ENCODE measurements at regions not wholly inside any gene's neighbourhood (a gene's known extent, or its start where the extent isn't known, plus 50 kb on each side); places are given as distances from the start of the nearest gene placed in this dataset.

DNA sequence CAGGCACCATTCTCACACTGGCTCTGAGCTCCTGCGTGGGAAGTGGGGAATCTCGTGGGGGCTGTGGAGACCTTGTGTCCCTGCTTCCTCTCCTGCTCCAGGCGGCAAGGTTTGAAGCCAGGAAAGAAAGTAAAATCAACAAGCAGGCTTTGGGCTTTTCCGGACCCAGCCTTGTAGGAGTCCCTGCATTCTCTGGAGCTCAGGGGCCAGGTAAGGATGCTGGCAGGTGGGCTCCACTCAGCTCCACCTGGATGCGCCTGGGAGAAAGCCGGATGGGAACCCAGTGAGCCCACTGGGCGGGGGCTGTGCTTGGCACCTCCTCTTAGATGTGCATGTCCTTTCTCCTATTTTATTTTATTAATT is 362.5 kb downstream of the SEC14L1 start:
- Histone ChIP-seq H3K4me1 (no peaks in the 10 kb centered on the region), H3K27me3 (no peaks in the 10 kb centered on the region), H3K36me3 (peaks cover 12 to 32% (median 24%) of the 10 kb centered on the region in 4 donors), H3K4me3 (no peak overlapping the region), H3K9me3 (no peaks in the 10 kb centered on the region), H3K27ac (replicated peaks in 1 of 4) (no peak overlapping the region)
- 97% methylated on average over 7 of the region's 7 CpGs for WGBS
- TF ChIP-seq EP300 (IDR thresholded peaks at IDR 0.05): no peak
- DNase-seq (ENCODE audit: extremely low spot score): no peak
- intact Hi-C loops (cut with DNase I): no loop called here

- Histone ChIP-seq H3K4me1 (no peaks in the 10 kb centered on the region), H3K9me3 (no peaks in the 10 kb centered on the region), H3K36me3 (peaks cover 4 to 24% (median 15%) of the 10 kb centered on the region in 4 donors), H3K4me3 (no peak overlapping the region), H3K27ac (replicated peaks in 1 of 4) (no peak overlapping the region), H3K27me3 (no peaks in the 10 kb centered on the region)
- 81% methylated on average over 14 of the region's 18 CpGs for WGBS
- intact Hi-C loops (cut with DNase I): no loop called here
- TF ChIP-seq POLR2A (IDR thresholded peaks at IDR 0.05; ENCODE audit: low read depth) (no peak), EP300 (IDR thresholded peaks at IDR 0.05) (no peak), POLR2AphosphoS5 (IDR thresholded peaks at IDR 0.05) (no peak)
- TF ChIP-seq, protein P1, sequence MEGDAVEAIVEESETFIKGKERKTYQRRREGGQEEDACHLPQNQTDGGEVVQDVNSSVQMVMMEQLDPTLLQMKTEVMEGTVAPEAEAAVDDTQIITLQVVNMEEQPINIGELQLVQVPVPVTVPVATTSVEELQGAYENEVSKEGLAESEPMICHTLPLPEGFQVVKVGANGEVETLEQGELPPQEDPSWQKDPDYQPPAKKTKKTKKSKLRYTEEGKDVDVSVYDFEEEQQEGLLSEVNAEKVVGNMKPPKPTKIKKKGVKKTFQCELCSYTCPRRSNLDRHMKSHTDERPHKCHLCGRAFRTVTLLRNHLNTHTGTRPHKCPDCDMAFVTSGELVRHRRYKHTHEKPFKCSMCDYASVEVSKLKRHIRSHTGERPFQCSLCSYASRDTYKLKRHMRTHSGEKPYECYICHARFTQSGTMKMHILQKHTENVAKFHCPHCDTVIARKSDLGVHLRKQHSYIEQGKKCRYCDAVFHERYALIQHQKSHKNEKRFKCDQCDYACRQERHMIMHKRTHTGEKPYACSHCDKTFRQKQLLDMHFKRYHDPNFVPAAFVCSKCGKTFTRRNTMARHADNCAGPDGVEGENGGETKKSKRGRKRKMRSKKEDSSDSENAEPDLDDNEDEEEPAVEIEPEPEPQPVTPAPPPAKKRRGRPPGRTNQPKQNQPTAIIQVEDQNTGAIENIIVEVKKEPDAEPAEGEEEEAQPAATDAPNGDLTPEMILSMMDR (IDR thresholded peaks at IDR 0.05): no peak
- no peak for DNase-seq (ENCODE audit: extremely low spot score)
Observed at GRCh38 chr17:77503916-77504651, 363.3 kb downstream of the SEC14L1 start.

- peaks cover 0 to 18% (median 9%) of the 10 kb centered on the region in 4 donors for H3K36me3 ChIP-seq
- no peaks in the 10 kb centered on the region for H3K9me3 ChIP-seq
- TF ChIP-seq POLR2AphosphoS5 (IDR thresholded peaks at IDR 0.05) (no peak), EP300 (IDR thresholded peaks at IDR 0.05) (no peak), POLR2A (IDR thresholded peaks at IDR 0.05; ENCODE audit: low read depth) (no peak)
- TF ChIP-seq, protein P1 (IDR thresholded peaks at IDR 0.05): no peak
- no peak overlapping the region for H3K27ac ChIP-seq (replicated peaks in 1 of 4)
- DNase-seq (ENCODE audit: extremely low spot score): no peak
- H3K4me3 ChIP-seq: no peak overlapping the region
- 81% methylated on average over 9 of the region's 9 CpGs for WGBS
- intact Hi-C loops (cut with DNase I): no loop called here
- no peaks in the 10 kb centered on the region for H3K4me1 ChIP-seq
- no peaks in the 10 kb centered on the region for H3K27me3 ChIP-seq
Observed at GRCh38 chr17:77504652-77505155, 363.9 kb downstream of the SEC14L1 start.

- intact Hi-C loops (cut with DNase I): no loop called here
- H3K4me1 ChIP-seq: no peaks in the 10 kb centered on the region
- H3K36me3 ChIP-seq: peaks cover 0 to 12% (median 5%) of the 10 kb centered on the region in 4 donors
- WGBS: 88% methylated on average over 12 of the region's 12 CpGs
- no peak overlapping the region for H3K27ac ChIP-seq (replicated peaks in 1 of 4)
- no peak for DNase-seq (ENCODE audit: extremely low spot score)
- no peaks in the 10 kb centered on the region for H3K27me3 ChIP-seq
- no peaks in the 10 kb centered on the region for H3K9me3 ChIP-seq
- no peak for TF ChIP-seq POLR2A (IDR thresholded peaks at IDR 0.05; ENCODE audit: low read depth)
- TF ChIP-seq, protein P1 (IDR thresholded peaks at IDR 0.05): no peak
- H3K4me3 ChIP-seq: no peak overlapping the region
Observed at GRCh38 chr17:77505181-77505639, 364.4 kb downstream of the SEC14L1 start.

DNA sequence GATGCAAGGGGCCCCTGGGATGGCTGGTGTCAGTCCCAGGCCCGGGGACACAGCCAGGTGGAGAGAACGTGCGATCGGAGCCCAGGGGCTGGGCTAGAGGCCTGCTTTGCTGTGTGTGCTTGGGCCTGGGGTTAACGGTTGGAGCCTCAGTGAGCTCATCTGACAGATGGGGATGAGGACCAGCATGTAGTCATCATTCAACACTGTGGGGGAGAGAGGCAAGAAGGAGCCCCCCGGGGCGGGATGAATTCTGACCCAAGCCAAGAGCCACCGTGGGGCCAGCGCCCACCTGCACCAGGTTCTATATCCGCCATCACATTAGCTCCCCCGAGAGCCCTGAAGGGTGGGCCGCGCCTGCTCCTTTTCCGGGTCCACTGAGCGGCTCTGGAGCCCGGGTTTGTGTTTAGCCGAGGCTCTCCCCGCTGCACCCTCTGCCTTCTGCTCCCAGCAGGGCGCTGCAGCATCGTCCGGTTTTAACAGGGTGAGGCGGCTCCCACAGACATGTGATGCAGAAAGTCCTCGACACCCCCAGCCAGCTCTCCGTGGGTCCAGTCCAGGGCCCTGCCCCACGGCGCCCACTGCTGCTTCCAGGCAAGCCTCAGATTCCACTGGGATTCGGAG is 365.7 kb downstream of the SEC14L1 start:
- Histone ChIP-seq H3K4me1 (no peaks in the 10 kb centered on the region), H3K27me3 (no peaks in the 10 kb centered on the region), H3K4me3 (no peak overlapping the region), H3K27ac (replicated peaks in 1 of 4) (no peak overlapping the region), H3K9me3 (peaks cover 0 to 4% (median 1%) of the 10 kb centered on the region in 4 donors), H3K36me3 (peaks cover 0 to 2% (median under 1%) of the 10 kb centered on the region in 4 donors)
- DNase-seq (ENCODE audit: extremely low spot score): no peak
- 89% methylated on average over 20 of the region's 27 CpGs for WGBS
- TF ChIP-seq POLR2A (IDR thresholded peaks at IDR 0.05; ENCODE audit: low read depth) (no peak), EP300 (IDR thresholded peaks at IDR 0.05) (no peak), POLR2AphosphoS5 (IDR thresholded peaks at IDR 0.05) (no peak)
- TF ChIP-seq, protein P1 (IDR thresholded peaks at IDR 0.05): no peak
- intact Hi-C loops (cut with DNase I): no loop called here
